GM06990 (cell line): ENCODE measurements at regions not wholly inside any gene's neighbourhood (a gene's known extent, or its start where the extent isn't known, plus 50 kb on each side); places are given as distances from the start of the nearest gene placed in this dataset.

ENCODE experiments used
- DNase-seq: peaks from one replicate; pipeline ENCODE4 v3.0.0-alpha.2; 2011; ENCODE audit not compliant: insufficient read length; ENCODE audit errors: extremely low read depth
- H3K27me3 ChIP-seq: replicated peaks from 2 replicates; pipeline ENCODE4 v1.6.0; 2011; ENCODE audit warnings: low read length; ENCODE audit not compliant: control insufficient read depth, insufficient read depth
- H3K36me3 ChIP-seq: 2 replicates; pipeline ENCODE4 v1.5.1; 2011; ENCODE audit warnings: low read length; ENCODE audit not compliant: control insufficient read depth, insufficient read depth
- H3K4me3 ChIP-seq: replicated peaks from 2 replicates; pipeline ENCODE4 v1.5.1; 2011; ENCODE audit warnings: low read depth, mild to moderate bottlenecking, control low read depth, low read length
- CTCF ChIP-seq: IDR thresholded peaks from 2 replicates; pipeline ENCODE4 v1.5.1; 2011; ENCODE audit warnings: low read length, control low read depth, mild to moderate bottlenecking, inconsistent platforms; ENCODE audit not compliant: insufficient read depth, poor library complexity, severe bottlenecking

GRCh38 chr11:130721736-130722135, 194.5 kb downstream of the SNX19 start:
- Histone ChIP-seq H3K27me3 (peaks cover 2% of the 10 kb centered on the region), H3K36me3 (no peaks in the 10 kb centered on the region), H3K4me3 (no peak overlapping the region)
- TF ChIP-seq CTCF = no peak
- no peak for DNase-seq

- no peak overlapping the region for H3K4me3 ChIP-seq
- H3K27me3 ChIP-seq = peaks cover 2% of the 10 kb centered on the region
- no peak for DNase-seq
- H3K36me3 ChIP-seq = no peaks in the 10 kb centered on the region
- TF ChIP-seq CTCF = no peak
Observed at GRCh38 chr11:130722401-130722800, 193.9 kb downstream of the SNX19 start.

GRCh38 chr11:130725421-130726233, 190.7 kb downstream of the SNX19 start:
- H3K27me3 ChIP-seq = peaks cover 2% of the 10 kb centered on the region; the same call in 1 of the 2 replicates
- TF ChIP-seq CTCF = no peak
- no peak for DNase-seq
- H3K4me3 ChIP-seq = no peak overlapping the region
- no peaks in the 10 kb centered on the region for H3K36me3 ChIP-seq

- H3K4me3 ChIP-seq = no peak overlapping the region
- H3K27me3 ChIP-seq = peaks cover 2% of the 10 kb centered on the region; the same call in 1 of the 2 replicates
- no peaks in the 10 kb centered on the region for H3K36me3 ChIP-seq
- DNase-seq = no peak
- TF ChIP-seq CTCF = no peak
Observed at GRCh38 chr11:130726234-130727037, 189.8 kb downstream of the SNX19 start.

- no peak for DNase-seq
- H3K27me3 ChIP-seq = no peaks in the 10 kb centered on the region; the same call in 1 of the 2 replicates
- no peak for TF ChIP-seq CTCF
- H3K4me3 ChIP-seq = no peak overlapping the region
- H3K36me3 ChIP-seq = no peaks in the 10 kb centered on the region
Observed at GRCh38 chr11:130727157-130728119, 188.8 kb downstream of the SNX19 start.
